ENCODE measurements at regions not wholly inside any gene's neighbourhood (a gene's known extent, or its start where the extent isn't known, plus 50 kb on each side); places are given as distances from the start of the nearest gene placed in this dataset.
"Not testable (repeated sequence)": the region's sequence is repeated elsewhere in the genome, so short reads cannot be mapped to it uniquely, and the experiment has no call there.

DNA sequence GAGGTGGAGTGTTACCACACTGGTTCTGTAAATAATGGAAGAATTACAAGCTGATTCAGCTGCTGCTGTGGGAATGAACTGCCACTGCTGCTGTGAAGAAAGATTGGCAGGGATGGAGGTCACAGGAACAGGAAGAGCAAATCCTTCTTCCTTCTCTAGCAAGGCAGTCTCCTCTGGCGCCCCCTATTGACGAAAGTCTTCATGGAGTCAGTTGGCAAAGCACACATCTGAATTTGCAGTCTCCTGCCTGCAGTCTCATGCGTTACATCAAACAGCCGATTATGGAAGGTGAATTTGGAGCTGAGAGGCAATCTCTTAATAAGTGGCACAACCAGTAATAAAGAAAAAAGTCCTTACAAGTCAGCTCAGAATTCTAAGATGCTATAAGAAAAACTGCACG is 106.0 kb upstream of the TMTC1 start:
- WGBS, 3 donors = 51 to 58% (median 56%) methylated on average over 5 of the region's 5 CpGs
- no peak overlapping the region for H3K27ac ChIP-seq
- no peaks in the 10 kb centered on the region for H3K27me3 ChIP-seq
- H3K4me3 ChIP-seq = no peak overlapping the region
- TF ChIP-seq EP300 (IDR thresholded peaks at IDR 0.05) (no peak), POLR2A (IDR thresholded peaks at IDR 0.05) (no peak)
- TF ChIP-seq, protein P1, sequence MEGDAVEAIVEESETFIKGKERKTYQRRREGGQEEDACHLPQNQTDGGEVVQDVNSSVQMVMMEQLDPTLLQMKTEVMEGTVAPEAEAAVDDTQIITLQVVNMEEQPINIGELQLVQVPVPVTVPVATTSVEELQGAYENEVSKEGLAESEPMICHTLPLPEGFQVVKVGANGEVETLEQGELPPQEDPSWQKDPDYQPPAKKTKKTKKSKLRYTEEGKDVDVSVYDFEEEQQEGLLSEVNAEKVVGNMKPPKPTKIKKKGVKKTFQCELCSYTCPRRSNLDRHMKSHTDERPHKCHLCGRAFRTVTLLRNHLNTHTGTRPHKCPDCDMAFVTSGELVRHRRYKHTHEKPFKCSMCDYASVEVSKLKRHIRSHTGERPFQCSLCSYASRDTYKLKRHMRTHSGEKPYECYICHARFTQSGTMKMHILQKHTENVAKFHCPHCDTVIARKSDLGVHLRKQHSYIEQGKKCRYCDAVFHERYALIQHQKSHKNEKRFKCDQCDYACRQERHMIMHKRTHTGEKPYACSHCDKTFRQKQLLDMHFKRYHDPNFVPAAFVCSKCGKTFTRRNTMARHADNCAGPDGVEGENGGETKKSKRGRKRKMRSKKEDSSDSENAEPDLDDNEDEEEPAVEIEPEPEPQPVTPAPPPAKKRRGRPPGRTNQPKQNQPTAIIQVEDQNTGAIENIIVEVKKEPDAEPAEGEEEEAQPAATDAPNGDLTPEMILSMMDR (IDR thresholded peaks at IDR 0.05) = no peak
- peak in 3 of 5 donors; percentile 10 to 34 (median 29) for DNase-seq
- H3K36me3 ChIP-seq = no peaks in the 10 kb centered on the region
- intact Hi-C loops (cut with DNase I) = no loop called here
- H3K9me3 ChIP-seq = no peaks in the 10 kb centered on the region
- H3K4me1 ChIP-seq (ENCODE audit: insufficient read depth) = no peaks in the 10 kb centered on the region

DNA sequence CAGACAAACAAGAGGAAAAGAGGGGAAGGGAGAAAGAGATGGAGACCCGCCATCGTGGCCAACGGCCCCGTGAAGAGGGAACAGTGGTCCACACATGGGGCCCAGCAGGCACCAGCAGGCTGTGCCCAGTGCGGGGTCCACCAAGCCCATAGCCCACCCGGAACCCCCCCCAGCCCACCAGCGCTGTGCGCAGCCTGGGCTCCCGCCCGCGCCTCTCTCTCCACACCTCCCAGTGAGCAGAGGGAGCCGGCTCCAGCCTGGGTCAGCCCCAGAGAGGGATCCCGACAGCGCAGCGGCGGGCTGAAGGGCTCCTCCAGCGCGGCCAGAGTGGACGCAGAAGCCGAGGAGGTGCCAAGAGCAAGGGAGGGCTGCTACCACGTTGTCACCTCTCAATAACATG is 105.0 kb upstream of the TMTC1 start:
- intact Hi-C loops (cut with DNase I) = no loop called here
- TF ChIP-seq, protein P1 (IDR thresholded peaks at IDR 0.05) = no peak
- no peak for TF ChIP-seq POLR2A (IDR thresholded peaks at IDR 0.05)
- no peak for TF ChIP-seq EP300 (IDR thresholded peaks at IDR 0.05)
- WGBS, 3 donors = 94 to 95% (median 95%) methylated on average over 21 of the region's 21 CpGs
- H3K9me3 ChIP-seq = no peaks in the 10 kb centered on the region
- no peaks in the 10 kb centered on the region for H3K27me3 ChIP-seq
- H3K36me3 ChIP-seq = no peaks in the 10 kb centered on the region
- H3K4me3 ChIP-seq = no peak overlapping the region
- no peak for DNase-seq
- H3K27ac ChIP-seq = no peak overlapping the region
- H3K4me1 ChIP-seq (ENCODE audit: insufficient read depth) = no peaks in the 10 kb centered on the region

DNA sequence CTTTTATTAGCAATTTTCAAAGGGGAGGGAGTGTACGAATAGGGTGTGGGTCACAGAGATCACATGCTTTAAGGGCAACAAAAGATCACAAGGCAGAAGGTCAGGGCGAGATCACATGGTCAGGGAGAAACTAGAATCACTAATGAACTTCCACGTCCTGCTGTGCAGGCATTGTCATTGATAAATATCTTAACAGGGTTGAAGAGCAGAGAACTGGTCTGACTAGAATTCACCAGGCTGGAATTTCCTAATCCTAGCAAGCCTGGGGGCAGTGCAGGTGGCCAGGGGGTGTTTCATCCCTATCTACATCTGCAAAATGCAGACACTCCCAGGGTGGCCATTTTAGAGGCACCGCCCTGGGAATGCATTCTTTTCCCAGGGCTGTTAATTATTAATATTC is 101.2 kb upstream of the TMTC1 start:
- H3K27ac ChIP-seq; H3K4me3 ChIP-seq; H3K27me3 ChIP-seq; H3K36me3 ChIP-seq; H3K9me3 ChIP-seq; intact Hi-C loops (cut with DNase I); DNase-seq; H3K4me1 ChIP-seq (ENCODE audit: insufficient read depth): not testable (repeated sequence)
- WGBS, 3 donors = 71 to 95% (median 74%) methylated on average over 4 of the region's 4 CpGs

DNA sequence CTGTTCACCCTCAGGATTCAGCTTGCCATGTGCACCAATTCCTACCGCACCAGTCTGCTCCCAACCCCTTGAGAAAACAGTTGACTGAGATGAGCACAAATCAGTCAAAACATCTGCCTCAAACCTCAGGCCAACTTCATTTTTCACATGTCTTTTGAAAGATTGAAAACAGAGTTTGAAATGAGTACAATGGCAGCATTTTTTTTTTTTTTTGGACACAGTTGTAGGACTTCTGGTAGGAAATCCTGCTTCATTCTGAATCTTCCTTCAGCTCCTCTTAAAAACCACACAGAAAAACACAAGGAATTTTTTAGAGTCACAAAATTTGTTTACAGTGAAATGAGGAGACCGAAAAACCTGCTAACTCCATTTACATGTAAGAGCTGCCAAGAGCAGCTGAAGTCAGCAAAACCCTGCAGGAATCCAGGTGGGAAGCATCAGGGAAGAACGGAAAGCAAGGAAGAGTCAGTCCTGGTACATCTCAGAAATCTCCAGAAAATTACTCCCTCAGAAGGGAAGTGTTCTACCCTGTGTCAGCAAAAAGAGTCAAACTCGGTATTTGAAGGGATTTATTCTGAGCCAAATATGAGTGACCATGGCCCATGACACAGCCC is 100.3 kb upstream of the TMTC1 start:
- no peaks in the 10 kb centered on the region for H3K36me3 ChIP-seq
- intact Hi-C loops (cut with DNase I) = no loop called here
- no peak overlapping the region for H3K4me3 ChIP-seq
- 23 to 26% (median 24%) methylated on average over 4 of the region's 4 CpGs for WGBS, 3 donors
- H3K4me1 ChIP-seq (ENCODE audit: insufficient read depth) = no peaks in the 10 kb centered on the region
- no peak overlapping the region for H3K27ac ChIP-seq
- no peak for DNase-seq
- no peaks in the 10 kb centered on the region for H3K27me3 ChIP-seq
- no peaks in the 10 kb centered on the region for H3K9me3 ChIP-seq
- TF ChIP-seq, protein P1 (IDR thresholded peaks at IDR 0.05) = no peak
- TF ChIP-seq EP300 (IDR thresholded peaks at IDR 0.05) = no peak
- TF ChIP-seq POLR2A (IDR thresholded peaks at IDR 0.05) = no peak

DNA sequence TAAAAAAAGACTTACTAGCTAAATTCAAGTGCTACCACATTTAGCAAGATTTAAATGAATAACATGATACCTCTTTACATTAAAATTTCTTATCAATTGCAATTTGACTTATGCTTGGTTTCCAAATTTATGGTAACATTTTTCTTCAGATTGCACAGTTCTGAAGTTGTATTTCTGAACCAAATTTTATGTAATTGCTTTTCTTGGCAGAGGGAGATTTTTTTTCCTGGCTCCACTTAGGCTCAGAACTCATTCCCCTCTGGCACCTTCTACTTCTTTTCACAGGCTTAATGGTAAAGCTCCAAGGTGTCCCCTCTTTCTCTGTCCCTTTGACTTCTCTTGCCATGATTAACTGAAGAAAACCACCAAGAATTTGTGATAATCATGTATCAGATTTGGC is 99.8 kb upstream of the TMTC1 start:
- DNase-seq = no peak
- no peak for TF ChIP-seq EP300 (IDR thresholded peaks at IDR 0.05)
- TF ChIP-seq, protein P1 (IDR thresholded peaks at IDR 0.05) = no peak
- no peak for TF ChIP-seq POLR2A (IDR thresholded peaks at IDR 0.05)
- Histone ChIP-seq H3K9me3 (no peaks in the 10 kb centered on the region), H3K36me3 (no peaks in the 10 kb centered on the region), H3K4me3 (no peak overlapping the region), H3K27ac (no peak overlapping the region), H3K27me3 (no peaks in the 10 kb centered on the region), H3K4me1 (ENCODE audit: insufficient read depth) (no peaks in the 10 kb centered on the region)
- intact Hi-C loops (cut with DNase I) = no loop called here

Measured in ovary (tissue), 7 donors.